Ammon's horn (tissue), 1 donor: ENCODE measurements at regions not wholly inside any gene's neighbourhood (a gene's known extent, or its start where the extent isn't known, plus 50 kb on each side); places are given as distances from the start of the nearest gene placed in this dataset.
A peak's percentile ranks its signal among the peaks of the same experiment; 100 is the strongest.

Experiments used
- DNase-seq: peaks from one replicate; pipeline ENCODE4 v3.0.0-alpha.2; 2016; ENCODE audit warnings: low spot score

DNA sequence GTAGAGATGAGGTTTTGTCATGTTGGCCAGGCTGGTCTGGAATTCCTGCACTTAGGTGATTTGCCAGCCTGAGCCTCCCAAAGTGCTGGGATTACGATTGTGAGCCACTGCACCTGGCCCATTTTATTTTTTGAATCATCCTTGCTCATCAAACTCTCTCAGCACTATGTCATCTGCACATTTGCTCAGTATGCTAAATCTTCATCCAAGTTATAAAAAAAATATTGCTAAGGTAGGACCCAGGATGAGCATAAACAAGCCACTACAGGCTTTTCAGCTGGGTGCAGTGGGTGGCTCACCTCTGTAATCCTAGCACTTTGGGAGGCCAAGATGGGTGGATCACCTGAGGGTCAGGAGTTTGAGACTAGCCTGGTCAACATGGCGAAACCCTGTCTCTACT is 510.1 kb upstream of the LARGE1 start:
- DNase-seq = no peak

DNA sequence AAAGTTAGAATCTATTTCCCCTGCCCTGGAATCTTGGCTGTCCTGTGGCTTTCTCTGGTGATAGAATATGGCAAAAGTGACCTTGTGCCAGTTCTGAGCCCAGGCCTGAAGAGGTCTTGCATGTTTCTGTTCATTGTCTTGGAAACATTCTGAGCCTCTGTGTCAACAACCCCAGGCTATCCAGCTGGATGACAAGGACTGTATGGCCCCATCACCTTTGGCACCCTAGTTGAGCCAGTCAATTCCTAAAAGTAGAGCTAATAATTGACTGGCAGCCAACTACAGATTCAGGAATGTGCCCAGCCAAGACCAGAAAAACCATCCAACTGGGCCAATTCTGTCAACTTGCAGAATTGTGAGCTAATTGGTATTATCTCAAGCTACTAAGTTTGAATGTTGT is 514.1 kb upstream of the LARGE1 start:
- no peak for DNase-seq

DNA sequence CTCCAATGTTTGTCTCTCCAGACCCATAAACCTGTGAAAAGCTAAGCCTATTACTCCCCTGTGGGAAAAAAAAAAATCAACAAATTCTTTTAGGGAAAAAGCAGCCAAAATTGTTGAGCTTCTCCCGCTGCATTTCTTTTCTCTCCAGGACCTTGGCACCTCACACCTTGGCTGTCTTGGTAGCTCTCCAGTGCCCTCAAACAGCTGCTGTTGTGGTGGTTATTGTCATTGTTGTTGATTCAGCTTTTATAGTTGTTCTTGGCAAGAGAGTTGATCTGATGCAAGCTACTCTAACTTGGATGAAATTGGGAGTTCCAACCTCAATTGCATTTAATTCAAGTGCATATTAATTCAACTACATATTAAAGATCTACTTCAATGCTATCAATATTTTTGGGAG is 516.9 kb upstream of the LARGE1 start:
- DNase-seq = no peak

DNA sequence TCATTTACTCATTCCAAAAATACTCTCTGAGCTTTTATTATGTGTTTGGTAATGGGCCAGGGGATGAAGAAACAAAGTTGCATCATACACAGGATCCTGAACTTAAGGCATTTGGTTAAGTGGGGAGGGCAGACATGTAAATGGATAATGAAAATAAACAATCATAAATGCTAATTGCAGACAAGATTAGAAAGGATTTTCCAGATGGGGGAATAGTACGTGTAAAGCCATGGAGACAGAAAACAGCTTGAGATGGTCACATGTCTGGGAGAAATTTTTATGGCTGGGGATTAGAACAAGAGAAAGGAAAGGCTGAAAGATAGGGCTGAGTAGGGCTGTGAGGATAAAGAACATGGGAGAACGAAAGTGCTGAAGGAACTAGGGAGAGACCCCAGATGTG is 534.3 kb upstream of the LARGE1 start:
- DNase-seq = no peak

DNA sequence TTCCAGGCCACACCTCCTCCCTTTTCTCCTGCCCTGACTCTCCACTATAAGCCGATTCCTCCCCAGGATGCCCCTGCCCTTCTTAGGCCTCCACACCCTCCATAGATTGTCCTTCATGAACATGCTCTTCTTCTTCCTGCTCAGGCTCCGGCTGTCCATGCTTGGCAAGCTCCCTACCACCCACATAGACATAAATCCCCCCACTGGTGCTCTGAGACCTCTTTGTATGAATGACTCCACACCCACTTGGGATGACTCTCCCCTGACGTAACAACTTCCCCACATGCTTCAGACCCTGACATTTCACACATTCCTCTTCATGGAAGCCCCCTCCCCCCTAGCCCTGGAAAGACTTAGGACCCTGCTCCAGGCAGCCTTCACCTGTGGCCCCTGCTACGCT is 542.5 kb upstream of the LARGE1 start:
- no peak for DNase-seq

DNA sequence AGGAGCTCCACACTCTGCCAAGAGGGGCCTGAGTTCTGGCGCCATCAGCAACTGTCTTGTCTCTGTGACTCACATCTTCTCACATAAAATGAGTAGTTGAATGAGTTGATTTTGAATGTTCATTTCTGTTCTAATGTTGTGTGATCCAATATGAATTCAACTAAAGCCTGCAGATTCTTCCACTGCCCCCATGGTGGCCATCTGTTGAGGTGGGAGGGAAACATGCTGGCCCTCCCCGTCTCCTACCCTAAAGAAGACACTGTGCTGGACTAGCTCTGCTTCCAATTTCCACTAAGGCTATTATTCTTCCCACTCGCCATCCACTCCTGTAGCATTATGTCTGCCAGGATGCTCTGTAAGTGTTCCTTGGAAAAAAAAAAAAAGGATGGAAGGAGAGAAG is 555.6 kb upstream of the LARGE1 start:
- DNase-seq = peak; percentile 11

DNA sequence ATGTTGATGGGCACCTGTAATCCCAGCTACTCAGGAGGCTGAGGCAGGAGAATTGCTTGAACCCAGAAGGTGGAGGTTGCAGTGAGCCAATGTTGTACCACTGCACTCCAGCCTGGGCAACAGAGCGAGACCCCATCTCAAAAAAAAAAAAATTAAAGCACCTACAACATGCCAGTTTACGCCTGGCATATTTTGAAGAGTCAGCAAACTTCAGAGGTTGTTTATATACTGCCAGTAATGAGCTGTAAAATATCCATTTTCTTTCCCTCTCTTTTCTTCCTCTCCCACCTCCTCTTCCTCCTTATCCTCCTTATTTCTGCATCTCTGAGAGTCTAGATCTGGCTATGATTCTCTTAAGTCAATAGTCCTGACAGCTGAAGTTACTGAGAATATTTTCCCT is 556.5 kb upstream of the LARGE1 start:
- DNase-seq = no peak

DNA sequence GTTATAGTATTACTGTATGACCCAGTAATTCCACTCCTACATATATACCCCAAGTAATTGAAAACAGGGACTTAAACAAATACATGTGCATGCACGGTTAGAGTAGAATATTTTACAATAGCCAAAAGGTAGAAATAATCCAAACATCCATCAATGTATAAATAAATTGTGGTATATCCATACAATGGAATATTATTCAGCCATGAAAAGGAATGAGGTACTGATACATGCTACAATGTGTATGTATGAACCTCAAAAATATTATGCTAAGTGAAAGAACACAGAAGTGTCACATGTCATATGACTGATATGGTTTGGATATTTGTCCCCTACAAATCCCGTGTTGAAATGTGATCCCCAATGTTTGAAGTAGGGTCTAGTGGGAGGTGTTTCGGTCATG is 560.8 kb upstream of the LARGE1 start:
- no peak for DNase-seq

DNA sequence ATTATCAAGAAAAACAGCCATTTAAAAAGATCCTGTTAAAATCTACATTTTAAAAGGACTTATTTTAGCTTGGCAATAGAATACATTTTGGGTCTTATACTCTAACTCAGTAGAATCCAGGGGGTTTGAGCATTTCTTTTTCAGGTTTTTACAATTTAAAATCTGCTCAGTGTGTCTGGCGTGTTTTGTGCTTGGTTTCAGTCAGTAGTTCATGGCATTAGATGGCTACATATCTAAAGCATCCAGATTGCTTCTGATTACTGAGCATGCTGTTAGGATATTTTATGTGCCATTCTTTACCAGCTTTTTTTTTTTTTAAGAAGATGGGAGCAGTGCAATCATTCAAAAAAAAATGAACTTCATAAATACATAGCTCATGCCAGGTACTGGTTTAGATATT is 566.1 kb upstream of the LARGE1 start:
- no peak for DNase-seq

DNA sequence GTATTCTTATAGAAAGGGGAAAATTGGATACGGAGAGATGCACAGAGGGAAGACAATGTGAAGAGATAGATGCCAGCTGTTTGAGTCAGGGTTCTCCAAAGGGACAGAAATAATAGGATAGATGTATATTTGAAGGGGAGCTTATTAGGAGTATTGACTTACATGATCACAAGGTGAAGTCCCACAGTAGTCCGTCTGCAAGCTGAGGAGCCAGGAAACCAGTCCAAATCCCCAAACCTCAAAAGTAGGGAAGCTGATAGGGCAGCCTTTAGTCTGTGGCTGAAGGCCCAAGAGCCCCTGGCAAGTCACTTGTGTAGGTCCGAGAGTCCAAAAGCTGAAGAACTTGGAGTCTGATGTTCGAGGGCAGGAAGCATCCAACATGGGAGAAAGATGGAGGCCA is 569.6 kb upstream of the LARGE1 start:
- DNase-seq = no peak

DNA sequence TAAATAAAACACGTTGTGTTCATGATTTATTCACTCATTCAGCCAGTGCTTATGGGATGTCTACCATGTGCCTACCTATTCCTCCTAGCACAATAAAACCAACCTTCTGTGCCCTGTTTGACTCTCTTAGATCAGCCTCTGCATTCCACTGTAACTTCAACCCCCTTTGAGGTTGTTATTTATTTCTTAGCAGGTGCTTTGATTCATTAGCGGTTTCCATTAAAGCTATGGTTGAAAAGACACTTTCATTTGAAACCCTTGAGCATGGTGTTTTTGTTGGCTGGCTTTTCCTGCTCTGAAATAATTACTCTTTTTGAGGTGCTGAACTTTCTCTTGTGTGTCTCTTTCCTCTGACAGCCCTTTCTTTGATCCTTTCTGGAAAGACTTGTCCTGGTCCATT is 570.6 kb upstream of the LARGE1 start:
- DNase-seq = no peak

DNA sequence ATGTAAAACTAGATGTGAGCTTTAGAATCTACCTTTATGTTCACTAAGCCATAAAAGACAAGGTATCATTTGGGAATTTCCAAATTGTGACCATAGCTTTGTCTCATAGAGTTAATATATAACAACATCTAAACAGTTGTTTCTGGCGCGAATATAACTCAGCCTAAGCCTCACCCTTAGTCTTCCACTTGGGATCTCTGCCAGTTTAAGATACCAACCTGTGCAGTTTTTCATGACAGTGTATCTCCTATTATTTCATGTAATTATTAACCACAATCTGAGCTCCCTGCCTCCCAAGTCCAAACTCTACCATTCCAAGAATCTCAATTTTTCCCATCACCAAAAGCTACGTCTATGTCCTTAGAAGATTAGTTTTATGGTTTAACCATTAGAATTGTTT is 572.5 kb upstream of the ISX start:
- DNase-seq = no peak

DNA sequence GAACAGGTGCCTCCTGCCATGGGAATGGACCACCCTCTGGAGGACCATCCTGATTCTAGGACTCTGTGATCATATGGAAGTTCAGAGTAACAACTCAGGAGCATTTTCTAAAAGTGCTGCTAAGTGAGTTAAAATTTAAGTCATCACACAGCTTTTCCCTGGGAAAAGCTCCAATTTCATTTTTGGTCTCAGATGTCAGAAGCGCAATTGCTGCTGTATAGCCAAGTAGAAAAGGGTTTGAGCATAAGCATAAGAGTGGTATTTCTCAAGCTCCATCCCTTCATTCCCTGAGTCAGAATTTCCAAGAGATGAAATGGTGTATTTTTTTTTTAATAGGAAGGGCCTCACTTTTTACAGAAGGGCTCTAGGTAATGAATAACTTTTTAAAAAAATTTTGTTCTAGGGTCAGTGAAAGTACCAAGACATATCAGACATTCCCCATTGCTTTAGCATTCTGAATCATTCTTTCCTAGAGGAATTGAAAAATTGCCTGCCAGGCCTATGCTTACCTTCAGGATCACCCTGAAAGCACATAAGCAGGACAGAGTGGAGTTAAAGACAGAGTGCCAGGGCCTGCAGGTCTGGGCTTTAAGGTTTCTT is 564.5 kb upstream of the ISX start:
- no peak for DNase-seq

DNA sequence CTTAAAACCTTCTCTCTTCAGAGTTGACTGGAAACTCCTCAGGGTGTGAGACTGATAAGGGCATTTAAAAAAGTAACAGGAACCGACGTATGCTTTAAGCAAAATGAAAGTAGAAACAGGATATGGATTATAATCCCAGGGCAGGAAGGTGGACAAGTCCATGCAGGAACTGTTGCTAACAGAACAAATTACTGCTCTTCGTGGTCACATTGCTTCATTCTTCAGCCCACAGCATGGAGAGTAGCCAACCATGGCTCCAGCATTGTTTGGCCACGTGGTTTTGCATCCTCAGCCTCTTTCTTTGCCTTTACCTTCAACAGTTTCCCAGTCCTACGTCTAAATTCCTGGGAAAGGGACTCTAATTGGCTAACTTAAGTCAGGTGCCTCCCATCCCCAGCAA is 563.1 kb upstream of the ISX start:
- no peak for DNase-seq

DNA sequence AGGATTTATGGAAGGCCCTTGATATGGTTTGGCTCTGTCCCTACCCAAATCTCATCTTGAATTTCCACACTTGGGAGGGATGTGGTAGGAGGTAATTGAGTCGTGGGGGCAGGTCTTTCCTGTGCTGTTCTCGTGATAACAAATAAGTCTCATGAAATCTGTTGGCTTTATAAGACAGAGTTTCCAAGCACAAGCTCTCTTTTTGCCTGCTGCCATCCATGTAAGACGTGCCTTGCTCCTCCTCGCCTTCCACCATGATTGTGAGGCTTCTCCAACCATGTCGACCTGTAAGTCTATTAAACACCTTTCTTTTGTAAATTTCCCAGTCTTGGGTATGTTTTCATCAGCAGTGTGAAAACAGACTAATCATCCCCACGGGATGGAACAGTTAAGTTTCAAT is 557.2 kb upstream of the ISX start:
- no peak for DNase-seq

DNA sequence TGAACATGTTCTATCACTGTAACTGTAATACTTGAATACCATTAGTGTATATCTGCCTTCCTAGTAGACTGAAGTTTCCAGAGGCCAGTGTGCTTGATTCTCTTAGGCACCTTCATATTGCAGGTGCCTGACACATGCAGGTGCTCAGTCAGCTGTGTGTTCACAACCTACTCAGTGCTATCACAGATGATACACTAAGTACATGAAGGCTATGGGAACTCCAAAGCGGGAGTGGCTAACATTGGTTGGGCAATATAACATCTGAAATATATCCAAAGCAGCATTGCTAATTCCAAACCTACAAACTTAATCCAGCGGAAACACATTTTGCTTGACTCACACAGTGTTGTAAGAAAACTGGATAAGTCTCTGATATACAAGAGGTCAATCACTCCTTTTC is 539.3 kb upstream of the ISX start:
- no peak for DNase-seq

DNA sequence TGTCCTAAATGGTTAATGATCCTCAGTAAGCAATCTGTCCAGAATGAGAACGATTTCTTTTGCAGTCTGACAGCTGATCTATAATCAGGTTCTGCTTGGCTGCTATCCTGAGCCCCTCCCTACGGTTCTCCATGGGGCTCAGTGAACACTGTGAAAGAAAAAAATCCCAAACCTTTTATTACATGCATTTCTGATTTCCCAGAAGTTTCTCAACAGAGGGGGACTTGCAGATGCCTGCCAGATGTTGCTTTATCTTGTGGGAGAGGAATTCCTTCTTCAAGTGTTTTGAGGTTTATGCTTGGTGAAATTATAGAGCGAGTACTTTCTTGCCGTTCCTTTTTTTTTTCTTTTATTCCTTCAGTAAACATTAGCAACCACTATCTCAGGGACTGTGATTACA is 531.9 kb upstream of the ISX start:
- DNase-seq = no peak

DNA sequence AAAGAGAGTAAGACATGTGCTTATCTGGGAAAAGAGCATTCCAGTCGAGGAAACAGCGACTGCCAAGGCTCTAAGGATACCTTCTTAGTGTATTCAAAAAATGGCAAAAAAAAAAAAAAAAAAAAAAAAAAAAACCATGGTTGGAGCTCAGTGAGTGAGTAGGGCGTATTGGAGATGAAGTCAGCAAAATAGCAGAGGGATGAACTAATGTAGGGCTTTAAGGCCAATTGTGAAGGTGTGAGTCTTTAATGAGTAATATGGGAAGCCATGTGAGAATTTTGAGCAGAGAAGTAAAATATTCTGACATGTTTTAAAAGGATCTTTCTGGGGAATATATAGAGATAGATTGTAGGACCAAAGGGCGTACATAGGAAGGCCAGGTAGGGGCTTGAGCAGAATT is 498.6 kb upstream of the ISX start:
- DNase-seq = no peak

DNA sequence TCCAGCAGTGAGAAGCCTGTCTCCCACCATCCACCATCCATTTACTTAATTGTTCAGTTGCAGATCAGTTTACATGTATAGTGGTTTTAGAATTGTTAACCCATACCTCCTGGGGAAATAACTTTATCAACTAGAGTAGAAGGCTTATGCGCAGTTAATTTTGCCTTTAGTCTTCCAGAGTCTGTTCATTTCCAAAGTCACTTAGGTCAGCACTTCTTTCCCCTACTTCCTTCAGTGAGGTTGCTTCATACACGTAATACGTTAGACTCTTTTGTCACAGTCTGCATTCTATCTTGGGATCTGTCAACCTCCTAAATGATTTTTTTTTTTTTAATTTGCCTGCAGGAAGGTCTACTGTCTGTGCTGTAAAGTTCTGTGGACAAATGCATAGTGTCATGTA is 495.6 kb upstream of the ISX start:
- no peak for DNase-seq

DNA sequence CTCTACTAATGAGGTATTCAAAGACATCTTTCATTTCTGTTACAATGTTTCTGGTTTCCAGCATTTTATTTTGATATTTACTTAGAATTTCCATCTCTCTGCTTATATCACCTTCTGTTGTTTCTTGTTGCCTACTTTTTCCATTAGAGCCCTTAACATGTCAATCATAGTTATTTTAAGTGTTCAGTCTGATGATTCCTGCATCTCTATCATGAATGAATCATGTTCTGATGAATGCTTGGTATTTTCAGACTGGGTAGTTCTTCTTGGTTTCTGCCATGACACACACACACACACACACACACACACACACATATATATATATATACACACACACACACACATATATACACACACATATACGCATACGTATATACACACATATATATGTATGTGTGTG is 486.4 kb upstream of the ISX start:
- DNase-seq = no peak

DNA sequence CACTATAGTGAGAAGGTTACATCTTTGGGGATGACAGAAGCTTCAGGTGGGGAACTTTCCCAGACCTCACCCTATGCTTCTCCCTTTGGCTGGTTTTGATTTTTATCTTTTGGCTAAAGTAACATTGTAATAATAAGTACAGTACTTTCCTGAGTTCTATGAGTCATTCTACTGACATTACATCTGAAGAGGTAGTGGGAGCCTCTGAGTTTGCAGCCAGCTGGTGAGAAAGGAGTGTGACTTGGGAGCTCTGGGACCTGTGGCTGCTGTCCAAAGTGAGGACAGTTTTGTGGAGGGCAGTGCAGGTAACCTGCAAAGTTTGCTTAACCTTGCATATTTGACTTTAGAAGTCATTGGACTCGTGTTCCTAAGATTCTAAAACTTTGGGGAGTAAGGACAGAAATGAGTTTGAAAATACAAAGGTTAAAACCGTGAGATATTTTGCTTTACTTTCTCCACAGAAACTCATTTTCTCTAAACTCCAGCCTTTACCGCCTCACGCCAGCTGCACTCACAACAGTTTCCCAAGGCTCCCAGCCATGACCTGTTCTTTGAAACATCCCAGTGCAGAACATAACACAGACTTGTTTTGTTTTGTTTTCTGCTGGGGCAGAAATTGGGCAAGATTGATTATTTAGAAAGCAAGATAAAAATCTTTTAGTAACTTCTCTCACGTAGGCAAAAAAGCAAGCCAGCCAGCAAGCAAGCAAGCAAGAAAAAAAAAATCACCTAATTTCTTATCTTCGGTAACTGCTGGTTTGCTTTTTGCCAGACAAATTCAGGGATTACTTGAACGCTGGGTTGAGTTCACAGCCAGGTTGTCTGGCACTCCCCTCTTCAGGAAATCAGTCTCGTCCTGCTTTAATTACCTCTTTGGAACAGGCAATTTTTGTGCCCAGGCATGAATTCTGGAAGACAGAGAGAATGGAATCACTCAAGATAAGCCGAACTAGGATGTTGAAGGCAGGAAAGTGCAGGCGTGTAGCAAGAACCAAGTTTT is 478.3 kb upstream of the ISX start:
- no peak for DNase-seq

DNA sequence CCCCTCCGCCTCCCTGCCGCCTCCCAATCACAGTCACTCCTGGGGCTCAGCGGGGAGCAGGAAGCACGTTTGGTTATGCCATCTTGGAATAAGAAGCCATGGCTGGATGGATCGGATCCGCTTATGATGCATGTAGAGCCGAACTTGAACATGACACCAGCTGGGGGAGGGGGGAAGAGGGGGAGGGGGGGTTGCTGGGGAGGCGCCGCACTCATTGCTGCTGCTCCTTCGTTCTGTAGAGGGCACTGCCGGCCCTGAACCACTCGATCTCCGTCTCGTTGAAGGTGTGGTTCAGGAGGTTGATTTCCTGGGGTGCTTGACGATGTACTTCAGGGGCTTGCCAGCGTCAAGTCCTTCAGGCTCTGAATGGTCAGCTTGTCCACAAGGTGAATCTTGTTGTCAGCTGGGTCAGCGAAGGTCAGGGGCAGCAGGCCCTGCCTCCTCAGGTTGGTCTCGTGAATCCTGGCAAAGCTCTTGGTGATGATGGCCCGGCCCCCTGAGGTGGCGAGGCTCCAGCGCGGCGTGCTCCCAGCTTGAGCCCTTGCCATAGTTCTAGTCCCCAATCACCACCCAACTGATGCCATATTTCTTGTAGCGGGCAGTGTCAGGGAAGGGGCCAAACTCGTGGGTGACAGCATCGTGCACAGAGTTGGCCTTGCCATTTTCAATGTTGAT is 476.9 kb upstream of the ISX start:
- no peak for DNase-seq

DNA sequence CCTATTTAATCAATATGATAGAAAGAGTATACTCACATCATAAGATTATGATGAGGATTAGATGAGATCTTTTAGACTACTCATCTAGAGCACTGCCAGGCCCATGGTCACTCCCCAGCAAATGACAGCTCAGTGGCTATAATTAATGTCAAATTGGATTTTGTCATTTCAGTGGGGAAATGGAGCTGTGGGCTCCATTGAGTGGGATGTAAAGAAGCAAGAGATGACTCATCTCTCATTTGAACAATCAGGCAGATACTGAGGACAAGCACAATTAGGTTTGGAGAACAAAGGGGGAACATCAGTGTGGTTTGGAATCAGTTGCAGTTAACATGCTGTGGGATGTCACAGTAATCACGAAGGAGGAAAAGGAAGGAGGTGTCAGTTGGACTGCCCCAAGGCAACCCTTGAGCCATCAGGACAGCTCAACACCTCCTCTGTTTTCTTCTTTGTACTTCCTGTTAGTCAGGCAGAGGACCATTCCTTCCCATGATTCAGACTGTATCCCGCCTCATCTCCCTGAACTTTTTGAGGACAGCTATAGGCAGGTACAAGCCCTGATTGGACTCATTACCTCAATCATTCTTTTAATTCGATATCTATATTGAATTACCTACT is 473.7 kb upstream of the ISX start:
- peak; percentile 23 for DNase-seq
